Endothelial cell of umbilical vein (primary cell): ENCODE measurements at regions not wholly inside any gene's neighbourhood (a gene's known extent, or its start where the extent isn't known, plus 50 kb on each side); places are given as distances from the start of the nearest gene placed in this dataset.

Source experiments
- BruUV-seq: library from RNA; stranded (reverse); fragments of 400-500 nt; replicated peaks from 2 replicates; lab custom pipeline; 2021; lab: Mats Ljungman, UMichigan
- CTCF ChIA-PET: fragments of 300-600, 350-600 bp; sonication (Branson Sonifier 250); formaldehyde crosslinking; loops from one replicate; lab custom pipeline; 2021; ENCODE audit warnings: antibody characterized with exemption, inconsistent platforms; lab: Charles Lee
- POLR2A ChIA-PET: fragments of 300-600, 350-600 bp; sonication (Branson Sonifier 250); formaldehyde crosslinking; loops from one replicate; lab custom pipeline; 2021; ENCODE audit warnings: antibody characterized with exemption, inconsistent platforms; lab: Charles Lee
- DNase-seq: peaks from one replicate; pipeline ENCODE4 v3.0.0-alpha.2; 2011; ENCODE audit warnings: low read depth, low spot score
- FAIRE-seq: peaks from 2 replicates; lab custom pipeline; 2011; peaks lifted over from hg19 to GRCh38; lab: Jason Lieb, UNC
- H2AFZ ChIP-seq: 2 replicates; pipeline ENCODE4 v1.6.0; 2012; ENCODE audit warnings: low read depth, low read length, control low read depth, inconsistent platforms
- H3K27ac ChIP-seq: 2 replicates; pipeline ENCODE4 v1.5.1; 2011; ENCODE audit warnings: low read depth, mild to moderate bottlenecking, control low read depth, low read length, moderate library complexity; ENCODE audit not compliant: insufficient read depth
- H3K27me3 ChIP-seq, 2 experiments: 2 replicates each; pipeline versions ENCODE4 v1.6.0 to v1.6.1; 2011; ENCODE audit warnings: low read length in 2 of 2, mixed read lengths in 1 of 2; ENCODE audit not compliant: control insufficient read depth in 2 of 2, insufficient read depth in 2 of 2
- H3K36me3 ChIP-seq, 2 experiments: 2 replicates in 1 of 2; 3 replicates in 1 of 2; pipeline ENCODE4 v1.5.1; 2011; ENCODE audit warnings: low read length in 2 of 2, mild to moderate bottlenecking in 1 of 2, moderate library complexity in 1 of 2; ENCODE audit not compliant: control insufficient read depth in 2 of 2, insufficient read depth in 2 of 2; ENCODE audit errors: extremely low read depth in 1 of 2
- H3K4me1 ChIP-seq: 3 replicates; pipeline ENCODE4 v1.5.1; 2011; ENCODE audit warnings: mild to moderate bottlenecking, low read length; ENCODE audit not compliant: control insufficient read depth, insufficient read depth; ENCODE audit errors: extremely low read depth
- H3K4me2 ChIP-seq: 2 replicates; pipeline ENCODE4 v1.6.1; 2011; ENCODE audit warnings: low read length, control low read depth, mixed read lengths; ENCODE audit not compliant: insufficient read depth
- H3K4me3 ChIP-seq, 3 experiments: fragments of 200-600 bp in 1 of 3; sonication (generic), shearing (Covaris generic) in 1 of 3; replicated peaks in 1 of 3; 2 replicates each; pipeline ENCODE4 v1.5.1; 2011 to 2016; ENCODE audit warnings: control low read depth in 3 of 3, low read length in 3 of 3, mild to moderate bottlenecking in 2 of 3, inconsistent platforms in 1 of 3, low read depth in 1 of 3, moderate library complexity in 1 of 3; ENCODE audit not compliant: insufficient read depth in 1 of 3
- H3K79me2 ChIP-seq: 2 replicates; pipeline ENCODE4 v1.6.0; 2012; ENCODE audit warnings: low read length, inconsistent platforms; ENCODE audit not compliant: control insufficient read depth, insufficient read depth
- H3K9ac ChIP-seq: replicated peaks from 2 replicates; pipeline ENCODE3; 2011; ENCODE audit warnings: low read length, control low read depth; ENCODE audit not compliant: insufficient read depth; ENCODE audit errors: extremely low read depth
- H3K9me1 ChIP-seq: replicated peaks from 3 replicates; pipeline ENCODE4 v1.6.0; 2011; ENCODE audit warnings: mild to moderate bottlenecking, low read length; ENCODE audit not compliant: control insufficient read depth, insufficient read depth; ENCODE audit errors: extremely low read depth
- H3K9me3 ChIP-seq: replicated peaks from 2 replicates; pipeline ENCODE4 v1.5.1; 2012; ENCODE audit warnings: low read length, inconsistent platforms; ENCODE audit not compliant: control insufficient read depth, insufficient read depth
- H4K20me1 ChIP-seq: replicated peaks from 2 replicates; pipeline ENCODE3; 2011; ENCODE audit warnings: mild to moderate bottlenecking, low read length; ENCODE audit not compliant: control insufficient read depth, insufficient read depth; ENCODE audit errors: extremely low read depth
- EZH2 ChIP-seq: IDR thresholded peaks from 2 replicates; pipeline ENCODE4 v1.6.1; 2012; ENCODE audit warnings: borderline replicate concordance, low read depth, mild to moderate bottlenecking, moderate library complexity, low read length, inconsistent platforms; ENCODE audit not compliant: severe bottlenecking
- FOS ChIP-seq: IDR thresholded peaks from 2 replicates; pipeline ENCODE4 v1.6.1; 2011; ENCODE audit warnings: mild to moderate bottlenecking, low read length, moderate library complexity, borderline replicate concordance; ENCODE audit not compliant: insufficient read depth
- GATA2 ChIP-seq: IDR thresholded peaks from 2 replicates; pipeline ENCODE4 v1.7.0; 2011; ENCODE audit warnings: low read depth, mild to moderate bottlenecking, moderate library complexity, mixed read lengths, low read length; ENCODE audit not compliant: insufficient read length, insufficient read depth
- JUN ChIP-seq: IDR thresholded peaks from 2 replicates; pipeline ENCODE4 v1.6.1; 2011; ENCODE audit warnings: borderline replicate concordance, low read depth; ENCODE audit not compliant: insufficient read length, insufficient read depth
- MAX ChIP-seq: IDR thresholded peaks from 2 replicates; pipeline ENCODE4 v1.6.1; 2011; ENCODE audit not compliant: insufficient read depth, insufficient read length
- MYC ChIP-seq: IDR thresholded peaks from one replicate; pipeline ENCODE4 v1.6.1; 2011; ENCODE audit warnings: mild to moderate bottlenecking, low read depth, low read length
- POLR2A ChIP-seq: IDR thresholded peaks from 2 replicates; pipeline ENCODE4 v1.6.1; 2012; ENCODE audit warnings: low read depth, mild to moderate bottlenecking, control low read depth, low read length
- POLR2AphosphoS5 ChIP-seq: IDR thresholded peaks from 2 replicates; pipeline ENCODE4 v1.6.1; 2012; ENCODE audit warnings: low read depth, mild to moderate bottlenecking, control low read depth, low read length, moderate library complexity; ENCODE audit not compliant: insufficient read depth
- dilution Hi-C: fragments of 300-500 bp; cut with MboI; formaldehyde crosslinking; loops from one replicate; pipeline ENCODE4 v1.15.0; 2019; ENCODE audit warnings: low sequenced_read_pairs; ENCODE audit not compliant: extremely low pct_ligation_motif_present
- intact Hi-C: fragments of 100-400 bp; cut with micrococcal nuclease; formaldehyde crosslinking; loops from one replicate; pipeline ENCODE4 v1.10.0; 2022

- DNase-seq (no peak), FAIRE-seq (no peak)
- Histone ChIP-seq H3K4me1 (no peaks in the 10 kb centered on the region), H3K9ac (no peak overlapping the region), H3K4me3 (no peak overlapping the region), H2AFZ (no peak overlapping the region), H3K27ac (no peak overlapping the region), H3K4me2 (no peak overlapping the region), H3K79me2 (no peaks in the 10 kb centered on the region), H3K27me3 (no peaks in the 10 kb centered on the region), H4K20me1 (no peaks in the 10 kb centered on the region), H3K36me3 (no peaks in the 10 kb centered on the region), H3K9me3 (no peaks in the 10 kb centered on the region), H3K9me1 (no peaks in the 10 kb centered on the region)
- TF ChIP-seq JUN (no peak), GATA2 (no peak), EZH2 (no peak), FOS (no peak), MYC (no peak)
- intact Hi-C loops (no loop called here), dilution Hi-C loops (no loop called here)
- CTCF ChIA-PET = interaction anchor here (2.1 kb wide), 2 partner anchors 11 to 350 kb away, joined by 5 to 6 read pairs; no protein-coding TSS in a partner anchor
- BruUV-seq = no TSS peak
- POLR2A ChIA-PET = no interaction called here
These were observed 413.6 kb downstream of the BTG1 start for GRCh38 chr12:91732086-91732485.

GRCh38 chr12:91729543-91729942, 416.1 kb downstream of the BTG1 start:
- Histone ChIP-seq H3K4me1 (no peaks in the 10 kb centered on the region), H2AFZ (no peak overlapping the region), H3K9me1 (no peaks in the 10 kb centered on the region), H3K4me2 (no peak overlapping the region), H3K9ac (no peak overlapping the region), H3K9me3 (no peaks in the 10 kb centered on the region), H3K27me3 (no peaks in the 10 kb centered on the region), H3K4me3 (no peak overlapping the region), H3K27ac (no peak overlapping the region), H3K79me2 (no peaks in the 10 kb centered on the region), H3K36me3 (no peaks in the 10 kb centered on the region), H4K20me1 (no peaks in the 10 kb centered on the region)
- FAIRE-seq (no peak), DNase-seq (no peak)
- CTCF ChIA-PET = no interaction called here
- intact Hi-C loops (no loop called here), dilution Hi-C loops (no loop called here)
- no TSS peak for BruUV-seq
- POLR2A ChIA-PET = no interaction called here
- TF ChIP-seq POLR2AphosphoS5 (no peak), MYC (no peak), POLR2A (no peak), FOS (no peak), GATA2 (no peak), MAX (no peak)
